GM18858 (cell line): ENCODE measurements at regions not wholly inside any gene's neighbourhood (a gene's known extent, or its start where the extent isn't known, plus 50 kb on each side); places are given as distances from the start of the nearest gene placed in this dataset.

Source experiments
- ATAC-seq: cut with Tn5 transposase; IDR thresholded peaks from one replicate; pipeline ENCODE4 v1.9.1; 2021; ENCODE audit not compliant: unreplicated experiment

DNA sequence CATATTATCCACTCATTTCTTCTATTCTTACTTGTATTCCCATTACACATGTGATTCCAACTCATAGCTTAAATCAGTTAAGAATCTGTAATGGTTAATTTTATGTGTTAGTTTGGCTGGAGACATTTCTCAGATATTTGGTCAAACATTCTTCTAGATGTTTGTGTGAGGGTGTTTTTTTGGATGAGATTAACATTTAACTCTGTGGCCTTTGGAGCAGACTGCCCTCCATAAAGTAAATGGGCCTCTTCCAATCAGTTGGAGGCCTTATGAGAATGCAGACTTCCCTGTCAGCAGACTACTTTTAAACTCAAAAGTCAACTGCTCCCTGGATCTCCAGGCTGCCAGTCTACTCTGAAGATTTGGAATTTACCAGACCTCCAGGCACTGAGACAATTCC lies 976.8 kb upstream of the ACVR2A start:
- ATAC-seq = no peak

DNA sequence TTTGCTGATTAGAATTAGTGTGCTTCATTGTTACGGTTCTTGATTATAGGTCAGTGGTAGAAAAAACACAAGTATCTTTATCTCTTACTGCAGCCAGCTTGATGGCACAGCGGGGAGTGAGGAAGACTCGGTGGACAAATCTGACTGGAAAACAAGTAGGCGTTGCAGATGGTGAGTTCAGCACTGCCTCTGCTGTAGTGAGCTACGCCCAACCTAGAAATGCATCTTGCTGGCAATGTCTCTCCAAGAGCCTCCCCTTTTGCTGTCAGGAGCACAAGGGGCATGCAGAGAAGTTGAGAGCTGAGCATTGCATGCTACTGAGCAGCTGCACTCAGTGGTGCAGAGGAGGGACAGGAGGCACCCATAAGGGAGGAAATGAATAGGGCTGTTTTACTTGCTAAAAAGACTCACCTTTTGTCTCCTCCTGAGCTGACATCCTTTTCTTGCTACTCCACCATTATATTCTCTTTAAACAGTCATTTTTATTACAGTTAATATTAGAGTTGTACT lies 977.3 kb upstream of the ACVR2A start:
- no peak for ATAC-seq

DNA sequence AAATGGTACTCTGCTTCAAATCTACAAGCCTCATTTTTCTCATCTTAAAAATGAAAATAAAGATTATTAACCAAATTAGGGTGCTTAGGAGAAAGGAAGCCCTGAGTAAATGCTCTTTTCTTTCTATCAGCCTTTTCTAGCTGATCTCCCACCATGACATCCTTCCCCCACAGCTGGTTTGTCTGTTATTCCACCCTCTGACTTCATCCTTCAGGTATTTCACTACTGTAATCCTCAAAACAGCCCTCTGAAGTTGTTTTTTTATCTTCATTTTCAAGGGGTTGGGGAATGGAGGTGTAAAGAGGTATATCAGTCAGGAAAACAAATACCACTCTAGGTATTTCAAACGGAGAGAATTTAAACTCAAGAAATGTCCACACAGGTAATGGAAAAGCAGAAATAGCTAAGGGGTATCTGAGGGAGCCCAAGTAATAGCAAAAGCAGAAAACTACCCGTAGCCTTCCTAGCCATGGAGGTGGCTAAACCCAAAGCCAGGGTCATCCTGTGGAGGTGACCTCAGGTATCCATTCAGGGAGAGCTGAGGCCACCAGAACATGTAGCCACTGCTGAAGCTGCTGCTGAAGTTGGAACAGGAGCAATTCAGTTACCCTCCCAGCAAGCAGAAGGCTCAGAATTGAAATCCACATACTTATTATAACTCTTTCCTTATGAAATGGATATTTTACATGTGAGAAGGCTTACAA lies 990.9 kb upstream of the ACVR2A start:
- ATAC-seq = no peak

GRCh38 chr2:146852661-146853060 lies 992.2 kb upstream of the ACVR2A start:
- ATAC-seq = no peak

- ATAC-seq = no peak
Observed at GRCh38 chr2:146850746-146851145, 994.1 kb upstream of the ACVR2A start.

- ATAC-seq = no peak
Observed at GRCh38 chr2:146847846-146848245, 997.0 kb upstream of the ACVR2A start.

- ATAC-seq = no peak
Observed at GRCh38 chr2:146844226-146844990, 1000.4 kb upstream of the ACVR2A start.

DNA sequence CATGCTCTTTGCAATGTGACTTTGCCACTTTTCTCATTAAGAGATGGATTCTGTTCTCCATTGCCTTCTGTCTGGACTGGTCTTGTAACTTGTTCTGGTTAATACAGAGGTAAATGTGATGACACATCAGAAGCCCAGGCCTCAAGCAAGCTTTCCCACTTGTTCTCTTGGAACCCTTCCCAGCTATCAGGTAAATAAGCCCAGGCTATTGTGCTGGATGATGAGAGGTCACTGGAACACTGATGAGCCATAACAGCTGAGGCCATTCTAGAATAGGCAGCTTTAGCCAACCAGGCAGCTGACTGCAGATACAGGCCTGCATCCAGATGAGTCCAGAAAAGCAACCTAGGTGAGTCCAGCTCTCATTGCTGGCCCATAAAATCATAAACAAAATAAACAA lies 1007.0 kb upstream of the ACVR2A start:
- ATAC-seq = no peak

DNA sequence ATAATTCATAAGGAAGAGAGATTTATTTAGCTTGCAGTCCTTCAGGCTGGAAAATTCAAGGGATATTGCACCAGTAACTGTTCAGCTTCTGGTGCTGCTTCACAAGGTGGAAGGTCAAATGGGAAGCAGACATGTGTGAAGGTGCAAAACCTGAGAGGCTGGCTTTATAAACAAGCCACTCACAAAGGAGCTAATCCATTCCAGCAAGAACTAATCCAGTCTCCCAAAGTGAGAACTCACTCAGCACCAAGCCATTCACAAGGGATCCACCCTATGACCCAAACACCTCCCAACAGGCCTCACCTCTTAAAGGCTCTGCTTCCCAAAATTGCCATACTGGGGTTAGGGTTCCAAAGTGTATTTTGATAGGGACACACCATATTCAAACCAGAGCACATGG lies 1018.4 kb upstream of the ACVR2A start:
- no peak for ATAC-seq

DNA sequence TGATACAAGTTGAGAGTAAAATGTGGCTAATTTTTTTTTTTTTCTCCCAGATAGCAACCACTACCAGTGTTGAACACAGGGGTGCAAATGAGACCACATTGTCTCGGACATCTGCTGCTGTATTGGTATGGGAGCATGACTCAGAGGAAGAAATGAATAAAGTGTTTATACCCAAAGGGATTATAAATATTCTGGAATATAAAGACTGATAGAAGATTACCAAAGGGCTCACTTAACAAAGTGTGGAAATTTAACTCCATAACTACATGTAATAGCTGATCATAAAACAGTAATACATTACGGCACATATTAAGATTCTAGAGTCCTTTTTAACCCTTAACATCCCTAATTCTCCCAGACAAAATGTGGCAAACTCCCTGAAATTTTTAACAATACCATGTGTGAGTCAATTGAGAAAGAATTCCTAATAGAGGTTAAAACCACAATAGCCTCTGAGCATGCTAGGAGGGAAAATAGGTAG lies 1023.0 kb upstream of the ACVR2A start:
- ATAC-seq = no peak

DNA sequence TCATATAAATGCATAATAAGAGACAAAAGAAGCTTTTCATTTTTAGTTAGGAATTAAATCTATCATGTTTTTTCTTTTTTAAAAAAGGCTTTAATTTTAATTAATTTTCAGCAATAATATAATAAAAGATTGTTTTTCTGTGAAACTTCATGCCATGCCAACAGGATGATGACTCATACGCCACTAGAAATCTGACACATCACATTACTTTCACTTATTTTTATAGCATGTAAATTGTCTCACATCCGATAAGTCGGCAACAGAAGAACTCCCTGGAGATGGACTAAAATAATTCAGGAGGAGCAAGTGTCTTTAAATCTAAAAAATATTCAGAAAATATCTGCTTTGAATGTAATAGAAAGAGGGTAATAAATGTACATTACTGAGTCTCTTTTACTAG lies 1024.2 kb upstream of the ACVR2A start:
- no peak for ATAC-seq

DNA sequence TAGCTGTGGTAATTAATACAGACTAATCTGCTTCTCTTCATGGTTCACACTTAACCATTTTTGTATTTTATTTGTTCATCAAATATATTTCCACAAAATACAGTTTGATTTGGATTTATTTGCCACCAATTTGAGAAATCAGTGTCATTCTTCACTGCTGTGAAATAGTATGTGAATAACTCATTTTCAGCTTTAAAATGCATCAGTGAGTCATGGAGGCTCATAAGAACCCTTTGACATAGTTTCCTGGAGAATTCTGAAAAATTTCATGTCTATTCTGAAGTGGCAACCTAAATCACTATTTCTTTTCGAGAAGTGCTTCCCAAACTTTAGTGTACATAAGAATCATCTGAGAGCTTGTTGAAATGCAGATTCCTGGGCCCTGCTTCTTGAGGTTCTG lies 1026.7 kb upstream of the ACVR2A start:
- ATAC-seq = no peak

GRCh38 chr2:146817613-146818012 lies 1027.2 kb upstream of the ACVR2A start:
- ATAC-seq = no peak

GRCh38 chr2:146814971-146815370 lies 1029.9 kb upstream of the ACVR2A start:
- no peak for ATAC-seq

- no peak for ATAC-seq
Observed at GRCh38 chr2:146807568-146808168, 1037.2 kb upstream of the ACVR2A start.

DNA sequence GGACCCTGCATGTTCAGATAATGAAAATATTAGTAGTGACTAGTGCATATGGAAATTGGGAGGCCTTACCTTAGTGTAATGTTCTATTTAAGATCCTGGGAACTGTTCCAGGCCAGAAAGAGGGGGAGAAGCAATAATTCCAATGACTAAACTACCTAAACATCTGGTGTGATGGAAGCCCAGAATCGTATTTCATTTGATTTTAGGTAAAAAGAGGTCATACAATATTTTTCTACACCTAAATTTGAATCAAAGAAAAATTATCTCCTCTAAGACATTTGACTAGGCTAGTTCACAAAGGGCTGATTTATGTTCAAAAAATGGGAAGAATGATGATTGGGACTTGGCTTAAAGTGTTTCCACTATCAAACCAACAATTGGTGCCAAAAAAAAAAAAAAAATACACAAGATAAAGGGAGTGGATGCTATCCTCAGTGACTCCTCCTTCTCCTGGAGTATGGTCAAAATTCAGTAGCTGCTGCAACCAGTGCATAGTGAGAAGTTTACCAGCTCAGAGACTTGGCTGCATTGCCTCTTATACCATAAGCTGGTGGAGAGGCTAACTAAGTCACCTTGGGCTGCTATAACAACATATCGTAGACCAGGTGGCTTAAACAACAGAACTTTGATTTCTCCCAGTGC lies 1038.3 kb upstream of the ACVR2A start:
- no peak for ATAC-seq

- no peak for ATAC-seq
Observed at GRCh38 chr2:146804288-146804687, 1040.5 kb upstream of the ACVR2A start.

GRCh38 chr2:146801886-146802285 lies 1042.9 kb upstream of the ACVR2A start:
- no peak for ATAC-seq

DNA sequence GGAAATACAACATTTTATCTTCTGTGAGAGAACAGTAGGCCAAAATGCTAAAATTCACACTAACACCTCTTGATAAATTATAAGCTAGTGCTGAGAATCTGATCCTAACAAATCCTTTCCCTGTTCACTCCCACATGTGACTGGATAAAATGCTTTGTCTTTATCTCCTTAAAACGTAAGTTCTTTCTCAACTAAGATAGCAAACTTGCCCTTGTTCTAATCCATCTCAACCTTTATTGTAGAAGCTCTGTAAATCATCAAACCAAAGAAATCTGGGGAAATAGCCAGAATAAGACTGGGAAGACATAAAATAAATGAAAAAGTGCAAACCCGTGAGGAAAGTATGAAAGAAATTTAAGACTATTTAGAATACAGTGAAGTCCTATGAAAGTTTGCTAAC lies 1058.4 kb upstream of the ACVR2A start:
- no peak for ATAC-seq

DNA sequence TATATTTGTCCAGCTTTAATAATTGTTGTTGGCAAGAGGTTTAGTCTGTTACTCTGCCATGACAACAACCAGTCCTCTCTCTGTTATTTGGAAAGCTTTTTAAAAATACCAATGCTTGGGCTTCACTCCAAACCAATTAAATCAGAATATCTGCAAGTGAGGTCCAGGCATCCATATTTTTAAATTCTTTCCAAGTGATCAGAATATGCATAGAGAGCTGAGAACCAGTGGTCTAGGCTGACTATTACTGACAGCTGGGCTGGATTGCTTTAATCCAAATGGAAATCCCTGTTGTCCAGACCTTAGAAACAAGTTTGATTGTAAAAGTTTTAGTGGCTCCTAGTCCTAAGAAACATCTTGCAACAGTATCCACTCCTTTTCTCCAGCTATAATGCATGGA lies 1059.7 kb upstream of the ACVR2A start:
- no peak for ATAC-seq

- ATAC-seq = no peak
Observed at GRCh38 chr2:146784602-146785001, 1060.2 kb upstream of the ACVR2A start.
